ENCODE measurements at regions not wholly inside any gene's neighbourhood (a gene's known extent, or its start where the extent isn't known, plus 50 kb on each side); places are given as distances from the start of the nearest gene placed in this dataset.
"Not testable (repeated sequence)": the region's sequence is repeated elsewhere in the genome, so short reads cannot be mapped to it uniquely, and the experiment has no call there.

DNA sequence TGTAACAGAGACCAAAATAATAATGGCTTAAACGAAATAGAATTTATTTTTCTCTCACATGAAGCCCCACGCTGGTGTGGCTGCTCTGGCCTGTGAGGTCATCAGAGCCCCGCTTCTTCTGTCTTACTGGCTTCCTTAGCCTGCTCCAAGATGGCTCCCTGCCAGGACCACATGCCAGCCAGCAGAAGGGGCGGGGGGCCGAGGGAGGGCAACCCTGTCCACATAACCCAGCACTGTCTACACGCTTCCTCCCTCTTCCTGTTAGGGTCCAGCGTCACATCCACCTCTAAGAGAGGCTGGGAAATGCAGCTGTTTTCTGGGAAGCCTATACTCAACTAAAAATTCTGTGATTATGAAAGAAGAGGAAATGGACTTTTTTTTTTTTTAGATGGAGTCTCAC is 107.9 kb upstream of the DLG1 start:
- DNase-seq (ENCODE audit: low spot score): no peak

DNA sequence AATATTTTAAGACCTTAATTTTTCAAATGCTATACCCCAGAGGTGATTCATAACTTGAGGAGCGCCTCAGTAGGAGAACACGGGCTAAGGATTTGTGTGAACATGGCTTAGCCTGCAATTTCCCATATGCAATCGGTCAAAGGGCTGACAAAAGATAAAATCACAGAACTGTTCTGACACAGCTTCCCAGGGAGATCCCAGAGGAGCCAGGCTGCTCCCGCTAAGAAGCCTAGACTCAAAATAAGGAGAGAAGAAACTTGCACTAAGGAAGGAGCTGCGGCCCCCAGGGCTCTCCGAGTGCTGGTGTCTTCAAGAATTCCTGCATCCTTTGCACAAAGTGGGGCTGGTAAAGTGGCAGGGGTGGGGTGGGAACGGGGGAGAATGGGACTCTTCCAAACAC is 106.3 kb upstream of the DLG1 start:
- no peak for DNase-seq (ENCODE audit: low spot score)

DNA sequence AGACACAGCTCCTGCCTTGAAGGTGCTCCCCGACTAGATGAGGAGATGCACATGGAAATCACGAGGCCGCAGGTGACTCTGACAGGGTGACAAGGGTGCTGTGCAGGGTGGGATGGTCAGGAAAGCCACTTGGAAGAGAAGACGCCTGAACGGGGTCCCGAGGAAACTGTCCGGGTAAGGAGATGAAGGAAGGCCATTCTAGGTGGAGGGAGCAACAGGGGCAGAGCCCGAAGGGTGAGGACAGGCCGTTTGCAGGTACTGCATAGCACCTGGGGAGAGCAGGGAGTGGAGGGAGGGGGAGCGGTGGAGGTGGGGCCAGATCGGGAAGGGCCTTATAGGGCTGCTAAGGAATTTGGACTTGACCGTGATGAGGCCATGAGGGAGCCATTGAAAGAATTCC is 105.6 kb upstream of the DLG1 start:
- no peak for DNase-seq (ENCODE audit: low spot score)

DNA sequence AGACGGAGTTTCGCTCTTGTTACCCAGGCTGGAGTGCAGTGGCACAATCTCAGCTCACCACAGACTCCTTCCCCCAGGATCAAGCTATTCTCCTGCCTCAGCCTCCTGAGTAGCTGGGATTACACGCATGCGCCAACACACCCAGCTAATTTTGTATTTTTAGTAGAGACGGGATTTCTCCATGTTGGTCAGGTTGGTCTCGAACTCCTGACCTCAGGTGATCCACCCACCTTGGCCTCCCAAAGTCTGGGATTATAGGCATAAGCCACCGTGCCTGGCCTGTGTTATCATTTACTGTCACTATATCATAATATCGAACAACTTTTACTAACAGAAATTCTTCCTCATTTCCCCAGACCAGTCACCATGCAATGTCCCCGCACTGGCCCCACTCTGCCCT is 104.0 kb upstream of the DLG1 start:
- not testable (repeated sequence) for DNase-seq (ENCODE audit: low spot score)

DNA sequence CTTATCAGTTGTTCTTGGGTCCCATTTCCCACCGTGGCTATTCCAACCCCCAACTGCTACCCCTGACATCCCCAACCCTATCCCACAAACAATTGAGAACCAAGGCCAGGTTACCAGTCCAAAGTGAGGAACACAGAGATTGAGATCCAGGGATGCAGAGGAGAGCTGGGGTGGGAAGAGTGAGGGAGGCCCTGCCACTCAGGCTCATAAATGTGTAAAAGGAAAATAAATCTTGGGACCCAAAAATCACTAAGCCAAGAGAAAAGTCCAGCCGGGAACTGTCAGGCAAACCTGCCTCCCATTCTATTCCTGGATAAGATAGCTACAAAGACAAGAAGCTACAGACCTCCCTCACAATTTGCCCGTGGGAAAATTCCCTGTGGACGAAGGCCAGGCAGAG is 101.1 kb upstream of the DLG1 start:
- DNase-seq (ENCODE audit: low spot score): no peak

DNA sequence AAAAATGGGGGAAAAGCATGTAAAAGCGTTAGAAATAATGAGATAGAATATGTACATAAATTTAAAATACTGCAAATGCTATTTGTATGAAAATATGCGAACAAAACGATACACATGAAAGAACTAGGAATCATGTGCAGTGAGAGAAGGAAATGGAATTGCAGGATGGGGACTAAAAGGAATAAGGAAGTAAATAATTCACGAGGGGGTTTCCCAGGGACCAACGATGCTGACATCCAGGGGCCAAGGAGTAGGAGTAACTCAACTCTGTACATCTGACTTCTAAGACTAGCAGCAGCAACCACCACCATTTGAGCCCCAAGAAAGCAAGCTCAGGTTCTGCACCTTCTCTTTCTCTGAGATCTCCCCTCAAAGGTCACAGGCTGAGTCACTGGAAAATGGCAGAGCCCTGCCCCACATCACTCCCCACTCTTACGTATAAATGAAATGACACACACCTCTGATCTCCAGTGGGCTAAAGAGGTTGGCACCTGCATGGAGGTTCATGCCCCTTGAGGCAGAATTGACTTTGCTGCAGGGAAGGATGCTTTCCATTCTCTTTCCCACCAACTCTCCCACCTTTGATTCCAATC is 100.0 kb upstream of the DLG1 start:
- DNase-seq (ENCODE audit: low spot score): no peak

DNA sequence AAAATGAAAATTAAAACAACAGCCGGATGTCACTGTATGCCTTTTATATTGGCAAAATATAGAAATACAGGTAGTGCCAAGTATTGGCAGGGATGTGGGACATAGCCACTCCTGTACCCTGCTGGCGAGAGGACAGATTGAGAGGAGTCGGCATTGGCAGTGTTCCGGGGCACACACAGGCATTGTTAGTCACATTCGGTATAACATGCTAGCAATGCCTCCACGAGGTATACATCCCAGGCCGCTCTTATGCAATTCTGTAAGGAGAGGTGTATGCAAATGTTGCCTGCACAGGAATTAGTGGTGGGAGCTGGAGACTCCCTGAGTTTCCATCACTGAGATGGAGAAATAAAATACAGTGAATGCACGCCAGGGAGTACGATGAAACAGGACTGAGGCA is 99.4 kb upstream of the DLG1 start:
- no peak for DNase-seq (ENCODE audit: low spot score)

DNA sequence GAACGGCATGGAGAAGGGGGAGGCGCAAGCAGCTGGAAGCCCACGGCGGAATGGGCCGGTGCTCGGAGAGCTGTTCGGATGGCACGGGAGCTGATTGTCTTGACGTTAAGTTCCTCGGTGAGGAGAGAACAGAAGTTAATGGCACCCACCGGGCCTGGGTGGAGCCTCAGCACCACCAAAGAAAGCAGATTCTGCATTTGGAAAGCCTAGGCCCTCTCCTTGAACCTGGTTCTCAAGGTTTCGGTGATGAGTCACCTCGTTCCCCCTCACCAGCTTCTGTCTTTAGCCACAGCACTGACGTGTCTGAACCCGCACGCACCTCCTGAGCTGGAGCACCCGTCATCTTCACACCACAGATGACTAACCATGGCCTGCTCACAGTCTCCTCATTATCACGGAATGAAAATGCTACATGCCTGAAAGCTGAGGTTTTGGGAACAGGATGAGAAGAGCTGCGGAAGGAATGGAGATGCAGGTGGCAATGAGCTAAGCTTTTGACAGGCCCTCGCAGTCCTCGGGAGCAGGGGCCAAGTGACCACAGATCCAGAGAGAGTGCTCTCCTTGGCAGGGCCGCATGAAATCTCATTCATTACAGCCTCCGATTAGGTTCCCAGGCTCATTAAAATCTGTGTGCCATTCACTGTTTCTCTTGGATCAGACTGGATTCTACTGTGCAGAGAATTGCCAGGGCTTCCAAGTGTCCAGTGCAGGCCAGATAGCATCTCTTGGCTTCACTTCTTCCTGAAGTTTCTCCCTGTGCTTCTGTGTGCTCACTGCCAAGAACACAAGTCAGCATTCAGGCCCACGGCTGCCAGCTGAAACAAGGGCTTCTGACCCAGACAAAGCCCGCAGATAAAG is 96.3 kb upstream of the DLG1 start:
- peak; percentile 42 for DNase-seq (ENCODE audit: low spot score)

DNA sequence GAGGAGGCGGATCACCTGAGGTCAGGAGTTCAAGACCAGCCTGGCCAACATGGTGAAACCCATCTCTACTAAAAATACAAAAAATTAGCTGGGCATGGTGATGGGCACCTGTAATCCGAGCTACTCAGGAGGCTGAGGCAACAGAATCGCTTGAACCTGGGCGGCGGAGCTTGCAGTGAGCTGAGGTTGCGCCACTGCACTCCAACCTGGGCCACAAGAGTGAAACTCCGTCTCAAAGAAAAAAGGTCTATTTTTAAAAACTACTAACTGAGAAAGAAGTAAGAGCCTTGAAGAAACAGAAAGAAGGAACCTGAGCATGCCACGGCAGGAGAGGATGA is 95.7 kb upstream of the DLG1 start:
- DNase-seq (ENCODE audit: low spot score): not testable (repeated sequence)

DNA sequence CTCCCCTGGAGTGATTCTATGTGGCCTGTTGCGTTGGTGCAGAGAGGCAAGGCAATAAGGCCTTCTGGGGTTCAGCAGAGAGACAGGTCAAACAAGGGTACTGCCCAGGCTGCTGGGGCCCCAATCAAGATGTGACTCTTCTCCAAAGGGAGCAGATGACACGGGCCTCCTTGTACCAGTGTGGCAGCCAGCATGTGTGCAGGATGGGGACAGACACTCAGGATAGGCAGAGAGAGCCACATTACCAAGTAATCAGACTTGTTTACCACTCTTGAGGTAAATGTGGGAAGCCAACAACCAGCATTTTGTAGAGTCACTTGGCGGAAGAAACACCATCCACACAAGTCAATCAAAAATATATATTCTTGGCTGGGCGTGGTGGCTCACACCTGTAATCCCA is 95.3 kb upstream of the DLG1 start:
- no peak for DNase-seq (ENCODE audit: low spot score)

DNA sequence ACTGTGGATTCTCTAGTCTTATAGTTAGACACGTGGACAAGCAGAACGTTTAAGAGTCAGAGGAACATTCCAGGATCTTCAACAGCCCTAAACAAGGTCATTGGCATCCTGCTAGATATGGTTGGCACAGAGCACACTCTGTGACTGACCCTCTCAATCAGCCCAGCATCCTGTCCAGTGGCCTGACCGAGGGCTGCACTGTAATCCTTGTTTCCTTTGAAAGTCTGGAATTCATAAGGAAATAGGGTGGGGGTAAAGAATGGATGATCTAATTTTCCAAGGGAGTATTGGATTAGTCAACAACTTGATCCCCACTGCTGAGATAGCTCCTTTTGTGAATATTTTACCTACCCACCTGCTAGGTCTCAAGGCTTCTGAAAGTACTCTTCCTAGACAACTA is 94.5 kb upstream of the DLG1 start:
- no peak for DNase-seq (ENCODE audit: low spot score)

DNA sequence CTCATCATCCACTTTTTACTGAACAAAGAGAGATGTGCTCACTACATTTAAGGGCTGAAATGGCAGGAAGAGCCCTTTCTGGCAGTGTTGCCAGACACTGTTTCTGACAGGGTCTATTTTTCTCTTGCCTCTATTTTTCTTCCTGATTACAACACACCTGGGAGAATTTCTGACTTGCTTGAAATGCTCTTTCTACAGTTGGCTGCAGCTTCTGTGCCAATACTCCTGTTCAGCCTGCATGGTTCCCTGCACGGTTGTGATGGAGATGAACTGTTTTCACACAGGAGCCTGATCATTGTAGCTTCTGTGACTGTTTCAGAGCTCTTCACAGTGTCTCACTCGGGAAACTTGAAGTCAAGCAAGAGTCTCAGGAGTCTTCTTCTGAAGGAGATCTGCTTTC is 83.0 kb upstream of the DLG1 start:
- no peak for DNase-seq (ENCODE audit: low spot score)

DNA sequence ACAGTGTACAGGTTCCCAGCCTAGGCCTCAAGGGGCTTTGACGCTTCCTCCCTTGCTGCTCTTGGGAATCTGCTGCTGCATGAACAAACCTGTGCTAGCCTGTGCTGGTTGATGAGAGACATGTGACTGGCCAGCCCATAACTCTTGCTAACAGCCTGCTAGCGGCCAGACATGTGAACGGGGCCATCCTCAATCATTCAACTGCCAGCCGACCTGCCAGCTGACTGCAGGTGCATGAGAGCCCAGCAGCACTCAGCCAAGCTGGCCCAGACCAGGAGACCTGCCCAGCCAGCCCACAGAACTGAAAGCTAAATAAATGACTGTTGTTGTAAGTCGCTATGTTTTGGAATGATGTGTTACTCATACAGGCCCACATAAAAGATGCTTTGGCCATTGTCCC is 82.4 kb upstream of the DLG1 start:
- no peak for DNase-seq (ENCODE audit: low spot score)

DNA sequence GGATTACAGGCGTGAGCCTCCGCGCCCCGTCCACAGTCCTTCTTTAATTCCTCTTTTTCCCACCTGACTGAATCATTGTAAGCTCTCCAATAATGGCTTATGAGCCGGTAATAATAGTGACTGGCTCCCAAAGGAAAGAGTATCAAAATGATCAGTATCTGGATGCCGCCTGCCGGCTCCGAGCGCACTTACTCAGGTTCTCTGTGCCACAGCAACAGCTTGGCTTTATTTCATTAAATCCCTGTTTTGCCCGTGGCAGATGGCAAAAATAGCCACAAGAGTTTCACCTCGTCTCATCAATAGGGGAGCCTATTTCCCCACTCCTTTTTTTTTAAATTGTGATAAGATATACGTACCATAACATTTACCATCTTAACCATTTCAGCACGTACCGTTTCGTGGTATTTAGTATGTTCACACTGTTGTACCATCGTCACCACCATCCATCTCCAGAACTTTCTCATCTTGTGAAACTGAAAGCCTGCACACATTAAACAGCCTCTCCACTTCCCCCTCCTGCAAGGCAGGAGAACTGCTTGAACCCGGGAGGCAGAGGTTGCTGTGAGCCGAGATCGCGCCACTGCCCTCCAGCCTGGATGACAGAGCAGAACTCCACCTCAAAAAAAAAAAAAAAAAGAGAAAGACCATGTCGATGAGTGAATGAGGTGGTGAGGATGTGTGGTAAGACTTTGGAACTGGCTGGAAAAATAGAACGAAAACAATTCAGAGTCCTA is 80.7 kb upstream of the DLG1 start:
- no peak for DNase-seq (ENCODE audit: low spot score)

DNA sequence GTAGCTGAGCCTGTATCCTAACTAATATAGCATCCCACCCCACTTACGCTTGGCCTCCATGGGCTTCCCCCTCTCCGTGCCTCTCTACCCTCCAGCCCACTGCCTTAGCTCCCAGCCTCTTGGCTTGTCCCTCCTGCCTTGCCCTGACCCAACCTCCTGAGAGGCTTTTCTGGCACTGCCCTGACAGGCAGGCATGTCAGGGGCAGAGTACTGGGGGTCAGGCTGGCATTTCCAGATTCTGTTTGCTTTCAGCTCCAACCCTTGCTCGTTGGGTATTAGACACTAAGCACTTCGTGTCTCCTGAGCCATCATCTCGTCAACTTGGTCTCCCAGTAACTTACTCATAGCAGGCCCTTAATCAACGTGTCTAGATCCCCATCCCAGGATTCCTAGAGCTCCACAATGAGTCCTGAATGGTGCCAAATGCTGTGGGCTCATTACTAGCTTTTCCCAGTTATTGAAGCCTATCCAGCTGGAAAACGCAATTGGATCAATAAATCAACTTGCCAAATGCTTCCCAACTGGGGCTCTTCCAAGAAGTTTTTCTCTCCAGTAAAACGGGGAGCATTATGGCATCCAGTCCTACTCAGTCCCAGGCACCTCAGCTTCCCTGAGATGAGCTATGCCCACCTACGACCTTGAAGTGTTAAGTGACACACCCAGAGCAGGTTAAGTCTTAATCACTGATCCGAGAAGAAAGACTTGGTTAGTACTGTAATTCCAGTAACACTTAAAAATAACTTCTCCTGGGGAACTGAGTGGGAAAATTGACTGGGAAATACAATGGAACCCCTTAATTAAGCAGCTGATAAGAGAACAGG is 78.5 kb upstream of the DLG1 start:
- DNase-seq (ENCODE audit: low spot score): no peak

DNA sequence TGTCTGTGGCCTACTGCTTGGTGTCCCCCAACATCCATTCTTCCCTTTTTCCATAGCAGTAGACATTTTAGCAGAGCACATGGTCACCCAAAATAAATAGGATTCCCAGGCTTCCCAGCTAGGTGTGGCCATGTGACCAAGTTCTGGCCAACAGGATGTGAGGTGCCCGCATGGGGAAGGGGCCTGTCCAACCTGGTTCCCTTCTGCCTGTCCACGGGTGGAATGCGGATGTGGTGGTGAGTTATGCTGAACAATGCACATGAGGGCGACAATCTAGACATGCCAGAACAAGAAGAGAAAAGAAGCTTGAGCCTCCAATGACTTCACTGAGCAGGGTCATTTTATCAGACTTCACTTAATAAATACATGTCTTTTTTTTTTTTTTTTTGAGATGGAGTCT is 77.6 kb upstream of the DLG1 start:
- no peak for DNase-seq (ENCODE audit: low spot score)

DNA sequence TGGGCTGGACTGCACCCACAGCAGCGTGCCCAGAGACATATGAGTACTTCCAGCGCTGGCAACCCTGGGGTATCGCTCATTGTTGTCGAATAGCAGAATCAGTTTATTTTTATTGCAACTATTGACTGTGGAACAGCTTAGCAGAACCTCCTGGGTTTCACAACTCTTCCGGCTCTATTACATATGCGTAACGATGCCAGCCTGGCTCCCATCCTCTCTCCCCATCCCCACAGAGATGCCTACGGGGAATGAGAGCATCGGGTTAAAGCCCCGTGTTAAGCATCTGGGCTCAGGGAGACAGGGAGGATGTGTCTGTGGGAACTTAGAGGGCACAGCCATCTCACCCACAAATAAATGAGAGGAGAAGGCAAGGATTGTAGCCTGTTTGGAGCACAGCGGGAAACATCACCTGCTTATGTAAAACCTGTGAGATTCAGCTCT is 76.6 kb upstream of the DLG1 start:
- no peak for DNase-seq (ENCODE audit: low spot score)

DNA sequence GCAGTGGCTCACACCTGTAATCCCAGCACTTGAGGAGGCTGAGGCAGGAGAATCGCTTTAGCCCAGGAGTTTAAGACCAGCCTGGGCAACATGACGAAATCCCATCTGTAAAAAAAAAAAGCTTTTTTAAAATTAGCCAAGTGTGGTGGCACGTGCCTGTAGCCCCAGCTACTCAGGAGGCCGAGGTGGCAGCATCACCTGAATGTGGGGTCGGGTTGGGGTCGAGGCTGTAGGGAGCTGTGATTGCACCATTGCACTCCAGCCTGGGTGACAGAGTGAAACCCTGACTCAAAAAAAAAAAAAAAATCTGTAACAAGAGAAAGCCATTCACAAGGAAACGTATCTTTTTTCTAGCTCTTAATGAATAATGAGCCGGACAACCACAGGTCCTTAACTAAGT is 74.7 kb upstream of the DLG1 start:
- no peak for DNase-seq (ENCODE audit: low spot score)

DNA sequence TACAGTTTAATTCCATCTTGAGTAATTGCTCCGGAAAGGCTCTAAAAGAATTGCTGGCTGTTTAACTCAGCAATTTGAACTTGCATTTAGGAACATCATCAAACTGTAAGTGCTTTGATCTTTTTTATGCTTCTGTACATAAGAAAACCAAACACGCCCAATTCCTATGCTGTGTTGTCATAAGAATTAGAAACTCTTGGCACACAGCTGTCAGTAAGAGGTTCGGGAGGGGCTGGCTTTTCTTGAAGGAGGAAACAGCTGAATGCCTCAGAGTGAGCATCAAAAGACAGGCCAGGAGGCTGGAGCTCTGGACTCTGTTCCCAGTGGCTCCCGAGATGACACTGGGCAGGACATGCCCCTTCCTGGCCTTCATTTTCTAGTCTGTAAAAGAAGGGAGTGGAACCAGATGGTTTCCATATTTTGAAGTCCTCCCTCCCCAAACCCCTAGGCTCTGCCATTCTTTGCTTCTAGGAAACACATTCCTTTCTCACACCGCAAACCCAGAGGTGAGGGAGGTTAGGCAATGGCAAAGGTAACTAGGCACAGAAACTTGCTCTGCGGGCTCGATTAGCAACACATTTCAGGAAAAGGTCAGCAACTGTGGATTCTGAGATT is 73.7 kb upstream of the DLG1 start:
- no peak for DNase-seq (ENCODE audit: low spot score)

DNA sequence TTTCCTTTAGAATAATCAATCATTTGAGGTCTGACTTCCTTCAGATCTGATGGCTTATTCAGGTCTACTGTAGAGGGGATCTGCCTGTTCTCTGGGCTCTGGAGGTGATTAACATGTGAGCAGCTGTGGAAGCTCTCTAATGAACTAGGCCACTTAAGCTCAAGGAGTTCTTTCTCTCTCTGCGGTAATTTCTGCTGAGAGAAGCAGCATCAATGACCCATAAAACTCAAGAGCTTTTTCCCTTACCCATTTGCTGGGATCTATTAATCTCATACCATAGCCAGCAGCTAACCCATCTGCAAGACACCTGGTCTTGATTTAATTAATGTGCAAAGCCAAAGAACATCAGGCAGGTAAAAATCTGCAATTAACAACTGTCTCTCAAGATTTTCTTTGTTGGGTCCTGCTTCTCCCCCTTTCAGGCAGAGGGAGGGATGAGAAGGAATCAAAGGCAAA is 73.2 kb upstream of the DLG1 start:
- DNase-seq (ENCODE audit: low spot score): no peak

DNA sequence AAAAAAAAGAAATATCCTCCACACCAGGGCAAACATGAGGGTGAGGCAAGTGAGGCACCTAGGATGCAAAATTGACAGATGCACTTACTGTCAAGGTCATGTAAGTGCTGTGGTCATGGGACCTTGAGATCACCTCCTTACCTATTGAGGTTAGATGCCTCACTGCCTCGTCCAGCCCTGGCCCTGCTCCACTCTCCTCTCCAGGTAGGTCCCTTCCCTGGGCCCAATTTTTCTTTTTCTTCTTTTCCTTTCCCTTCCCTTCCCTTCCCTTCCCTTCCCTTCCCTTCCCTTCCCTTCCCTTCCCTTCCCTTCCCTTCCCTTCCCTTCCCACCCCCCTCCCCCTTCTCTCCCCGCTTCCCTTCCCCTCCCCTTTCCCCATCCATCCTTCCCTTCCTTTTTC is 71.1 kb upstream of the DLG1 start:
- DNase-seq (ENCODE audit: low spot score): no peak

DNA sequence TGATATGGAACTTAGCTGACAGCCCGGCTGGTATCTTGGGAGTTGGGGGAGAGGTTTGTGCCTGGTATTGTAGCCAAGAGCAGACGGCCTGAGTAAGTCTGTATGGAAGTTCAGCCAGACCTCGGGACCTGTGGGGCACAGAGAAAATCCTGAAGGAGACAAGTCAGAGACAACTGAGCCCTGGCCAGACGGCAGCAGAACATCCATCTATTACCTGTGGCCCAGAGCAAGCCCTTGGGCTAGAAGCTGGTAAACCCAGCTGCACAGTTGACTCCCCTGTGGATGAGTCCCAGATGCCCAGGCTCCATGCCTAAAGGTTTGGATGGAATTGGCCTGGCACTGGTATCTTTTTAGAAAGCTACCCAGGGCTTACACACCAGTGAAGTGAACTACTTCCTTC is 70.4 kb upstream of the DLG1 start:
- no peak for DNase-seq (ENCODE audit: low spot score)

Measured in CD4-positive, alpha-beta T cell treated with Interleukin-2 at 100 ng/mL for 4 hours (primary cell).